H9 (cell line): ENCODE measurements at regions not wholly inside any gene's neighbourhood (a gene's known extent, or its start where the extent isn't known, plus 50 kb on each side); places are given as distances from the start of the nearest gene placed in this dataset.

Experiments used
- DNase-seq: peaks from one replicate; pipeline ENCODE4 v3.0.0-alpha.2; 2017
- H2AFZ ChIP-seq: one replicate; pipeline ENCODE4 v1.6.1; 2013; ENCODE audit warnings: mild to moderate bottlenecking, low read length, control low read depth, moderate library complexity
- H2AK5ac ChIP-seq: 2 replicates; pipeline ENCODE4 v1.6.1; 2013; ENCODE audit warnings: low read length, control low read depth, mixed read lengths; ENCODE audit not compliant: insufficient read length
- H2BK120ac ChIP-seq: one replicate; pipeline ENCODE4 v1.6.1; 2013; ENCODE audit warnings: low read depth, mild to moderate bottlenecking, low read length, control low read depth, inconsistent platforms; ENCODE audit not compliant: poor library complexity, severe bottlenecking
- H2BK12ac ChIP-seq: 2 replicates; pipeline ENCODE4 v1.6.1; 2013; ENCODE audit warnings: low read length, control low read depth, mixed read lengths, low read depth; ENCODE audit not compliant: insufficient read length
- H2BK15ac ChIP-seq: 2 replicates; pipeline ENCODE4 v1.6.1; 2013; ENCODE audit warnings: low read depth, low read length, control low read depth
- H2BK20ac ChIP-seq: one replicate; pipeline ENCODE4 v1.6.1; 2013; ENCODE audit warnings: low read depth, mild to moderate bottlenecking, low read length, control low read depth, inconsistent platforms; ENCODE audit not compliant: poor library complexity, severe bottlenecking
- H2BK5ac ChIP-seq: 2 replicates; pipeline ENCODE4 v1.6.1; 2013; ENCODE audit warnings: low read length, control low read depth, mixed read lengths; ENCODE audit not compliant: insufficient read length
- H3K14ac ChIP-seq: 2 replicates; pipeline ENCODE4 v1.6.1; 2013; ENCODE audit warnings: low read length, control low read depth; ENCODE audit not compliant: insufficient read depth
- H3K18ac ChIP-seq: 2 replicates; pipeline ENCODE4 v1.6.1; 2013; ENCODE audit warnings: low read depth, mild to moderate bottlenecking, mixed read lengths, low read length, control low read depth; ENCODE audit not compliant: insufficient read length
- H3K23ac ChIP-seq: 2 replicates; pipeline ENCODE4 v1.6.1; 2013; ENCODE audit warnings: low read length, control low read depth, mixed read lengths, low read depth; ENCODE audit not compliant: insufficient read length
- H3K23me2 ChIP-seq: 2 replicates; pipeline ENCODE4 v1.6.1; 2013; ENCODE audit warnings: low read depth, mild to moderate bottlenecking, mixed read lengths, low read length, control low read depth; ENCODE audit not compliant: insufficient read length, poor library complexity, severe bottlenecking
- H3K27ac ChIP-seq: 2 replicates; pipeline ENCODE4 v1.5.1; 2013; ENCODE audit warnings: low read length, control low read depth, mixed read lengths, low read depth; ENCODE audit not compliant: insufficient read length
- H3K27me3 ChIP-seq: 2 replicates; pipeline ENCODE4 v1.6.1; 2013; ENCODE audit warnings: low read length, control low read depth, inconsistent platforms; ENCODE audit not compliant: insufficient read depth
- H3K4ac ChIP-seq: 2 replicates; pipeline ENCODE4 v1.6.1; 2013; ENCODE audit warnings: low read depth, mild to moderate bottlenecking, control low read depth, inconsistent platforms, low read length, moderate library complexity
- H3K4me1 ChIP-seq: 2 replicates; pipeline ENCODE4 v1.6.1; 2013; ENCODE audit warnings: low read length, control low read depth, inconsistent platforms; ENCODE audit not compliant: insufficient read depth
- H3K4me2 ChIP-seq: 2 replicates; pipeline ENCODE4 v1.6.1; 2013; ENCODE audit warnings: low read length, control low read depth, mixed read lengths; ENCODE audit not compliant: insufficient read length, insufficient read depth
- H3K56ac ChIP-seq: 2 replicates; pipeline ENCODE4 v1.6.1; 2013; ENCODE audit warnings: low read depth, mild to moderate bottlenecking, mixed read lengths, low read length, control low read depth; ENCODE audit not compliant: insufficient read length
- H3K79me1 ChIP-seq: 2 replicates; pipeline ENCODE4 v1.6.1; 2013; ENCODE audit warnings: low read depth, mild to moderate bottlenecking, moderate library complexity, low read length, control low read depth, inconsistent platforms; ENCODE audit not compliant: insufficient read depth, poor library complexity, severe bottlenecking
- H3K79me2 ChIP-seq: 2 replicates; pipeline ENCODE4 v1.6.1; 2013; ENCODE audit warnings: low read length, control low read depth, inconsistent platforms; ENCODE audit not compliant: insufficient read depth
- H3K9ac ChIP-seq: 2 replicates; pipeline ENCODE4 v1.6.1; 2013; ENCODE audit warnings: low read length, control low read depth, mixed read lengths; ENCODE audit not compliant: insufficient read length; ENCODE audit errors: extremely low read depth
- H3K9me3 ChIP-seq: one replicate; pipeline ENCODE4 v1.6.1; 2013; ENCODE audit warnings: low read depth, low read length, inconsistent platforms; ENCODE audit not compliant: control insufficient read depth
- H3T11ph ChIP-seq: one replicate; pipeline ENCODE4 v1.6.1; 2013; ENCODE audit warnings: mild to moderate bottlenecking, low read length, control low read depth, inconsistent platforms
- H4K20me1 ChIP-seq: one replicate; pipeline ENCODE4 v1.6.1; 2013; ENCODE audit not compliant: control insufficient read depth, insufficient read length, insufficient read depth
- H4K5ac ChIP-seq: 2 replicates; pipeline ENCODE4 v1.6.1; 2013; ENCODE audit warnings: low read depth, mild to moderate bottlenecking, mixed read lengths, low read length, control low read depth; ENCODE audit not compliant: insufficient read length
- H4K8ac ChIP-seq: replicated peaks from 2 replicates; pipeline ENCODE4 v1.6.1; 2013; ENCODE audit warnings: low read length, control low read depth, mixed read lengths, low read depth; ENCODE audit not compliant: insufficient read length
- H4K91ac ChIP-seq: 2 replicates; pipeline ENCODE4 v1.6.1; 2013; ENCODE audit warnings: low read depth, mild to moderate bottlenecking, moderate library complexity, mixed read lengths, low read length, control low read depth; ENCODE audit not compliant: insufficient read length
- H3K27ac Mint-ChIP-seq, 3 experiments: 2 replicates in 2 of 3; 3 replicates in 1 of 3; pipeline ENCODE4 v1.8.0; 2020 to 2021; ENCODE audit warnings: mixed read lengths in 3 of 3, mild to moderate bottlenecking in 1 of 3, moderate library complexity in 1 of 3
- H3K27me3 Mint-ChIP-seq: 2 replicates; pipeline ENCODE4 v1.8.0; 2021; ENCODE audit warnings: low read depth, mild to moderate bottlenecking, moderate library complexity, mixed read lengths
- H3K36me3 Mint-ChIP-seq, 3 experiments: 2 replicates in 2 of 3; 3 replicates in 1 of 3; pipeline ENCODE4 v1.8.0; 2020 to 2021; ENCODE audit warnings: low read depth in 3 of 3, mixed read lengths in 3 of 3; ENCODE audit not compliant: insufficient read depth in 1 of 3
- H3K4me1 Mint-ChIP-seq, 2 experiments: 2 replicates each; pipeline ENCODE4 v1.8.0; 2020; ENCODE audit warnings: mixed read lengths in 2 of 2
- H3K4me3 Mint-ChIP-seq, 2 experiments: 2 replicates in 1 of 2; 3 replicates in 1 of 2; pipeline ENCODE4 v1.8.0; 2020 to 2021; ENCODE audit warnings: mild to moderate bottlenecking in 2 of 2, mixed read lengths in 2 of 2, moderate library complexity in 1 of 2
- H3K9me3 Mint-ChIP-seq, 2 experiments: 2 replicates in 1 of 2; 3 replicates in 1 of 2; pipeline ENCODE4 v1.8.0; 2020; ENCODE audit warnings: mild to moderate bottlenecking in 2 of 2, mixed read lengths in 2 of 2, moderate library complexity in 1 of 2
- CTCF ChIP-seq: fragments of 200-600 bp; sonication (generic); conservative IDR thresholded peaks from 3 replicates; pipeline ENCODE4 v1.8.0; 2021; ENCODE audit warnings: antibody characterized with exemption, mild to moderate bottlenecking
- WGBS: extraction: QIAGEN DNeasy Blood & Tissue Kit; methylation state at CpG from one replicate; pipeline ENCODE4 v1.1.7; 2013; ENCODE audit warnings: missing lambda C conversion rate, low lambda C conversion rate, mixed read lengths; ENCODE audit not compliant: insufficient read length; ENCODE audit errors: extremely low coverage; 5-methylcytosine and 5-hydroxymethylcytosine counted together

- no peak for TF ChIP-seq CTCF
- H3K23me2 ChIP-seq = no peaks in the 10 kb centered on the region
- no peak overlapping the region for H3K4ac ChIP-seq
- no peak overlapping the region for H3K4me2 ChIP-seq
- no peak overlapping the region for H3K4me3 Mint-ChIP-seq
- H2BK20ac ChIP-seq = no peak overlapping the region
- H2BK12ac ChIP-seq = no peak overlapping the region
- H4K5ac ChIP-seq = no peak overlapping the region
- no peaks in the 10 kb centered on the region for H3K4me1 Mint-ChIP-seq
- no peak overlapping the region for H2AK5ac ChIP-seq
- no peaks in the 10 kb centered on the region for H3K27me3 ChIP-seq
- no peaks in the 10 kb centered on the region for H3K79me1 ChIP-seq
- H3K36me3 Mint-ChIP-seq = peaks cover 0 to 4% (median 2%) of the 10 kb centered on the region in 3 experiments; a peak in 1 of 7 replicates
- H4K8ac ChIP-seq = no peak overlapping the region
- no peak overlapping the region for H3K14ac ChIP-seq
- H3K27me3 Mint-ChIP-seq = no peaks in the 10 kb centered on the region
- H3K9me3 Mint-ChIP-seq = peaks cover 2 to 4% of the 10 kb centered on the region in 2 experiments; a peak in 2 of 5 replicates
- no peak overlapping the region for H3K56ac ChIP-seq
- H2AFZ ChIP-seq = no peak overlapping the region
- no peaks in the 10 kb centered on the region for H3K79me2 ChIP-seq
- no peak overlapping the region for H3K27ac ChIP-seq
- no peak overlapping the region for H3T11ph ChIP-seq
- no CpG with 5 or more reads among the region's 5 CpGs for WGBS
- H4K91ac ChIP-seq = no peak overlapping the region
- H3K9ac ChIP-seq = no peak overlapping the region
- H3K18ac ChIP-seq = no peak overlapping the region
- H3K9me3 ChIP-seq = no peaks in the 10 kb centered on the region
- H3K23ac ChIP-seq = no peak overlapping the region
- no peak overlapping the region for H2BK5ac ChIP-seq
- no peaks in the 10 kb centered on the region for H3K4me1 ChIP-seq
- no peak overlapping the region for H2BK15ac ChIP-seq
- H3K27ac Mint-ChIP-seq = no peak overlapping the region
- H4K20me1 ChIP-seq = no peaks in the 10 kb centered on the region
- no peak overlapping the region for H2BK120ac ChIP-seq
- no peak for DNase-seq
Measured at GRCh38 chr21:27189870-27190269, 223.0 kb upstream of the ADAMTS5 start.
